CD14-positive monocyte (primary cell): ENCODE measurements at regions not wholly inside any gene's neighbourhood (a gene's known extent, or its start where the extent isn't known, plus 50 kb on each side); places are given as distances from the start of the nearest gene placed in this dataset.

Experiments used
- DNase-seq, 3 donors: peaks; one replicate each; pipeline ENCODE4 v3.0.0-alpha.2; 2011 to 2022
- H2AFZ ChIP-seq: 2 replicates; pipeline ENCODE4 v1.6.0; 2012; ENCODE audit warnings: mild to moderate bottlenecking, low read depth, low read length, inconsistent platforms; ENCODE audit not compliant: insufficient read depth, poor library complexity, severe bottlenecking
- H3K27ac ChIP-seq, 2 donors: 1 replicate in 1 of 2; 2 replicates in 1 of 2; pipeline ENCODE4 v1.5.1; 2012 to 2013; ENCODE audit warnings: low read length in 2 of 2, control low read depth in 1 of 2, inconsistent platforms in 1 of 2, low read depth in 1 of 2, mild to moderate bottlenecking in 1 of 2
- H3K27me3 ChIP-seq, 2 donors: one replicate each; pipeline versions ENCODE4 v1.6.0 to v1.6.1; 2011 to 2013; ENCODE audit warnings: low read length in 2 of 2; ENCODE audit not compliant: control insufficient read depth in 2 of 2, insufficient read depth in 2 of 2
- H3K36me3 ChIP-seq, 2 donors: replicated peaks in 1 of 2; 1 replicate in 1 of 2; 2 replicates in 1 of 2; pipeline versions ENCODE4 v1.5.1 to v1.6.1; 2012 to 2013; ENCODE audit warnings: low read length in 2 of 2, control low read depth in 1 of 2, inconsistent platforms in 1 of 2, mild to moderate bottlenecking in 1 of 2; ENCODE audit not compliant: insufficient read depth in 2 of 2, control insufficient read depth in 1 of 2
- H3K4me1 ChIP-seq, 2 donors: 1 replicate in 1 of 2; 2 replicates in 1 of 2; pipeline versions ENCODE4 v1.5.1 to v1.6.1; 2012 to 2013; ENCODE audit warnings: low read length in 2 of 2, control low read depth in 1 of 2, inconsistent platforms in 1 of 2, mild to moderate bottlenecking in 1 of 2, moderate library complexity in 1 of 2; ENCODE audit not compliant: insufficient read depth in 2 of 2, control insufficient read depth in 1 of 2
- H3K4me2 ChIP-seq: replicated peaks from 2 replicates; pipeline ENCODE3; 2012; ENCODE audit warnings: low read length, moderate library complexity, mild to moderate bottlenecking; ENCODE audit not compliant: poor library complexity, severe bottlenecking; ENCODE audit errors: extremely low read depth
- H3K4me3 ChIP-seq, 3 experiments: fragments of 200-600 bp in 1 of 3; sonication (generic) in 1 of 3; replicated peaks in 1 of 3; 1 replicate in 2 of 3; 2 replicates in 1 of 3; pipeline ENCODE4 v1.5.1; 2011 to 2013; ENCODE audit warnings: low read length in 3 of 3, mild to moderate bottlenecking in 3 of 3, control low read depth in 2 of 3, low read depth in 2 of 3, inconsistent platforms in 1 of 3, moderate library complexity in 1 of 3
- H3K79me2 ChIP-seq: 2 replicates; pipeline ENCODE4 v1.6.0; 2012; ENCODE audit warnings: mild to moderate bottlenecking, control low read depth, inconsistent platforms, low read length, moderate library complexity; ENCODE audit not compliant: insufficient read depth
- H3K9ac ChIP-seq: 2 replicates; pipeline ENCODE4 v1.6.0; 2017; ENCODE audit warnings: low read length, mild to moderate bottlenecking; ENCODE audit not compliant: insufficient read depth, poor library complexity, severe bottlenecking
- H3K9me3 ChIP-seq, 2 donors: replicated peaks in 1 of 2; 1 replicate in 1 of 2; 2 replicates in 1 of 2; pipeline versions ENCODE4 v1.5.1 to v1.6.1; 2012 to 2013; ENCODE audit warnings: low read length in 2 of 2, control low read depth in 1 of 2; ENCODE audit not compliant: control insufficient read depth in 1 of 2, insufficient read depth in 1 of 2
- H4K20me1 ChIP-seq: 2 replicates; pipeline ENCODE4 v1.6.0; 2012; ENCODE audit warnings: mild to moderate bottlenecking, low read length, control low read depth, moderate library complexity; ENCODE audit not compliant: insufficient read depth
- H3K27ac Mint-ChIP-seq, 7 donors: one replicate each; pipeline ENCODE4 v1.8.0; 2020; ENCODE audit warnings: mild to moderate bottlenecking in 7 of 7, mixed read lengths in 7 of 7, moderate library complexity in 6 of 7, inconsistent platforms in 2 of 7
- H3K27me3 Mint-ChIP-seq, 3 donors: one replicate each; pipeline ENCODE4 v1.8.0; 2021 to 2022; ENCODE audit warnings: low read depth in 3 of 3, mild to moderate bottlenecking in 3 of 3, mixed read lengths in 3 of 3, moderate library complexity in 3 of 3, inconsistent platforms in 1 of 3
- H3K36me3 Mint-ChIP-seq, 2 donors: one replicate each; pipeline ENCODE4 v1.8.0; 2020; ENCODE audit warnings: mixed read lengths in 2 of 2, inconsistent platforms in 1 of 2, mild to moderate bottlenecking in 1 of 2
- H3K4me1 Mint-ChIP-seq: one replicate; pipeline ENCODE4 v1.8.0; 2020; ENCODE audit warnings: mild to moderate bottlenecking, mixed read lengths
- H3K4me3 Mint-ChIP-seq, 2 donors: one replicate each; pipeline ENCODE4 v1.8.0; 2020; ENCODE audit warnings: mild to moderate bottlenecking in 2 of 2, mixed read lengths in 2 of 2, moderate library complexity in 1 of 2
- H3K9me3 Mint-ChIP-seq, 7 donors: one replicate each; pipeline ENCODE4 v1.8.0; 2020 to 2022; ENCODE audit warnings: mixed read lengths in 7 of 7, mild to moderate bottlenecking in 6 of 7, moderate library complexity in 6 of 7, inconsistent platforms in 2 of 7
- CTCF ChIP-seq: fragments of 200-600 bp; IDR thresholded peaks from one replicate; pipeline ENCODE4 v1.8.0; 2022; ENCODE audit warnings: antibody characterized with exemption, mild to moderate bottlenecking
- WGBS: methylation state at CpG from one replicate; pipeline ENCODE4 v1.1.5; 2013; ENCODE audit warnings: missing lambda C conversion rate; ENCODE audit not compliant: insufficient coverage; 5-methylcytosine and 5-hydroxymethylcytosine counted together
- intact Hi-C, 2 donors: fragments of 100-400 bp; cut with micrococcal nuclease; formaldehyde crosslinking; loops; one replicate each; pipeline versions ENCODE4 v1.15.0 to v1.15.1; 2023

GRCh38 chr21:33162436-33162951 is 67.2 kb upstream of the IFNAR2 start:
- Mint-ChIP-seq H3K4me3 (no peak overlapping the region), H3K9me3 (peaks cover 7 to 22% (median 13%) of the 10 kb centered on the region in 7 donors), H3K27me3 (peaks cover 4 to 34% (median 20%) of the 10 kb centered on the region in 3 donors), H3K27ac (no peak overlapping the region), H3K36me3 (no peaks in the 10 kb centered on the region), H3K4me1 (no peaks in the 10 kb centered on the region)
- H3K27ac ChIP-seq: no peak overlapping the region
- H3K4me1 ChIP-seq: no peaks in the 10 kb centered on the region
- no peak overlapping the region for H3K4me2 ChIP-seq
- no peaks in the 10 kb centered on the region for H4K20me1 ChIP-seq
- no peak overlapping the region for H3K9ac ChIP-seq
- 87% methylated on average over 6 of the region's 15 CpGs for WGBS
- H3K79me2 ChIP-seq: no peaks in the 10 kb centered on the region
- H3K36me3 ChIP-seq: no peaks in the 10 kb centered on the region
- H3K4me3 ChIP-seq: no peak overlapping the region
- H3K27me3 ChIP-seq: peaks cover 5 to 19% of the 10 kb centered on the region in 2 donors
- TF ChIP-seq CTCF: no peak
- H2AFZ ChIP-seq: no peak overlapping the region
- H3K9me3 ChIP-seq: peaks cover 9 to 13% of the 10 kb centered on the region in 2 donors
- DNase-seq: no peak
- intact Hi-C loops: no loop called here

GRCh38 chr21:33168886-33169285 is 60.9 kb upstream of the IFNAR2 start:
- peak overlapping the region in 1 of 7 donors; percentile 25 for H3K27ac Mint-ChIP-seq
- no peaks in the 10 kb centered on the region for H3K36me3 ChIP-seq
- H3K4me1 ChIP-seq: no peaks in the 10 kb centered on the region
- peaks cover 6% of the 10 kb centered on the region for H3K4me1 Mint-ChIP-seq
- H3K9me3 ChIP-seq: peaks cover 0 to 2% of the 10 kb centered on the region in 2 donors
- no peak for DNase-seq
- peaks cover under 1 to 13% (median 5%) of the 10 kb centered on the region in 7 donors for H3K9me3 Mint-ChIP-seq
- no peak overlapping the region for H3K27ac ChIP-seq
- peak overlapping the region in 1 of 2 donors; percentile 35 for H3K4me3 Mint-ChIP-seq
- WGBS: 90% methylated on average over 5 of the region's 6 CpGs
- H3K27me3 ChIP-seq: peaks cover 0 to 3% of the 10 kb centered on the region in 2 donors
- TF ChIP-seq CTCF: no peak
- no peaks in the 10 kb centered on the region for H3K79me2 ChIP-seq
- no peaks in the 10 kb centered on the region for H4K20me1 ChIP-seq
- H3K4me2 ChIP-seq: no peak overlapping the region
- H2AFZ ChIP-seq: no peak overlapping the region
- H3K9ac ChIP-seq: no peak overlapping the region
- no peaks in the 10 kb centered on the region for H3K36me3 Mint-ChIP-seq
- H3K4me3 ChIP-seq: no peak overlapping the region
- peaks cover 8 to 24% (median 12%) of the 10 kb centered on the region in 3 donors for H3K27me3 Mint-ChIP-seq
- intact Hi-C loops: no loop called here
